ENCODE measurements at regions not wholly inside any gene's neighbourhood (a gene's known extent, or its start where the extent isn't known, plus 50 kb on each side); places are given as distances from the start of the nearest gene placed in this dataset.

DNA sequence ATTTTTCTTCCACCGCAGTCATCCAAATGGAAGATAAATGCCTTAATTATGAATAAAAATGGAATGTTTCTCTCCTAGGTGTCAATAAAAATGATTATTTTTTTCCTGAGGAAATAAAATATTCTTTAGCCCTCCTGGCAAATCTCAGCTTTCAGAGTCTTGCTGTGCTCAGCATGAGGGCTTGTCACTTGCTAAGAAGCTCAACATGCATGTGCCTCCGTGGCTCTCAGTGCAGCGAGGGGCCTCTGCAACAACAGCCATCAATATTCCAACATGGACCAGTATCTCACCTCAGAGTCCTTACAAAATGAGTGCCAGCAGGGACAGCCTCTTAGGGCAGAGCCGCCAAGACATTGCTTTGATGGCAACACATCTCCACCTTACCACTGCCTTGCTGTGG is 159.5 kb upstream of the TMPO start:
- H3K27me3 ChIP-seq (ENCODE audit: insufficient read depth, poor library complexity, severe bottlenecking): peaks cover 3% of the 10 kb centered on the region
- TF ChIP-seq, protein P1, sequence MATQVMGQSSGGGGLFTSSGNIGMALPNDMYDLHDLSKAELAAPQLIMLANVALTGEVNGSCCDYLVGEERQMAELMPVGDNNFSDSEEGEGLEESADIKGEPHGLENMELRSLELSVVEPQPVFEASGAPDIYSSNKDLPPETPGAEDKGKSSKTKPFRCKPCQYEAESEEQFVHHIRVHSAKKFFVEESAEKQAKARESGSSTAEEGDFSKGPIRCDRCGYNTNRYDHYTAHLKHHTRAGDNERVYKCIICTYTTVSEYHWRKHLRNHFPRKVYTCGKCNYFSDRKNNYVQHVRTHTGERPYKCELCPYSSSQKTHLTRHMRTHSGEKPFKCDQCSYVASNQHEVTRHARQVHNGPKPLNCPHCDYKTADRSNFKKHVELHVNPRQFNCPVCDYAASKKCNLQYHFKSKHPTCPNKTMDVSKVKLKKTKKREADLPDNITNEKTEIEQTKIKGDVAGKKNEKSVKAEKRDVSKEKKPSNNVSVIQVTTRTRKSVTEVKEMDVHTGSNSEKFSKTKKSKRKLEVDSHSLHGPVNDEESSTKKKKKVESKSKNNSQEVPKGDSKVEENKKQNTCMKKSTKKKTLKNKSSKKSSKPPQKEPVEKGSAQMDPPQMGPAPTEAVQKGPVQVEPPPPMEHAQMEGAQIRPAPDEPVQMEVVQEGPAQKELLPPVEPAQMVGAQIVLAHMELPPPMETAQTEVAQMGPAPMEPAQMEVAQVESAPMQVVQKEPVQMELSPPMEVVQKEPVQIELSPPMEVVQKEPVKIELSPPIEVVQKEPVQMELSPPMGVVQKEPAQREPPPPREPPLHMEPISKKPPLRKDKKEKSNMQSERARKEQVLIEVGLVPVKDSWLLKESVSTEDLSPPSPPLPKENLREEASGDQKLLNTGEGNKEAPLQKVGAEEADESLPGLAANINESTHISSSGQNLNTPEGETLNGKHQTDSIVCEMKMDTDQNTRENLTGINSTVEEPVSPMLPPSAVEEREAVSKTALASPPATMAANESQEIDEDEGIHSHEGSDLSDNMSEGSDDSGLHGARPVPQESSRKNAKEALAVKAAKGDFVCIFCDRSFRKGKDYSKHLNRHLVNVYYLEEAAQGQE (IDR thresholded peaks at IDR 0.05; ENCODE audit: insufficient replicate concordance, low read depth): no peak
- TF ChIP-seq, protein P2, sequence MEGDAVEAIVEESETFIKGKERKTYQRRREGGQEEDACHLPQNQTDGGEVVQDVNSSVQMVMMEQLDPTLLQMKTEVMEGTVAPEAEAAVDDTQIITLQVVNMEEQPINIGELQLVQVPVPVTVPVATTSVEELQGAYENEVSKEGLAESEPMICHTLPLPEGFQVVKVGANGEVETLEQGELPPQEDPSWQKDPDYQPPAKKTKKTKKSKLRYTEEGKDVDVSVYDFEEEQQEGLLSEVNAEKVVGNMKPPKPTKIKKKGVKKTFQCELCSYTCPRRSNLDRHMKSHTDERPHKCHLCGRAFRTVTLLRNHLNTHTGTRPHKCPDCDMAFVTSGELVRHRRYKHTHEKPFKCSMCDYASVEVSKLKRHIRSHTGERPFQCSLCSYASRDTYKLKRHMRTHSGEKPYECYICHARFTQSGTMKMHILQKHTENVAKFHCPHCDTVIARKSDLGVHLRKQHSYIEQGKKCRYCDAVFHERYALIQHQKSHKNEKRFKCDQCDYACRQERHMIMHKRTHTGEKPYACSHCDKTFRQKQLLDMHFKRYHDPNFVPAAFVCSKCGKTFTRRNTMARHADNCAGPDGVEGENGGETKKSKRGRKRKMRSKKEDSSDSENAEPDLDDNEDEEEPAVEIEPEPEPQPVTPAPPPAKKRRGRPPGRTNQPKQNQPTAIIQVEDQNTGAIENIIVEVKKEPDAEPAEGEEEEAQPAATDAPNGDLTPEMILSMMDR (IDR thresholded peaks at IDR 0.05; ENCODE audit: insufficient read depth, low read length): no peak
- no peak for TF ChIP-seq GABPA (IDR thresholded peaks at IDR 0.05; ENCODE audit: low read depth)
- TF ChIP-seq POLR2AphosphoS5 (IDR thresholded peaks at IDR 0.05; ENCODE audit: low read depth): no peak
- TF ChIP-seq SPI1 (IDR thresholded peaks at IDR 0.05; ENCODE audit: borderline replicate concordance, low read depth): no peak
- H3K4me3 ChIP-seq (replicated peaks; ENCODE audit: insufficient read depth, low read length): no peak overlapping the region
- no peak overlapping the region for H3K27ac ChIP-seq (replicated peaks)
- DNase-seq (ENCODE audit: low read depth in 1 of 2, low spot score in 1 of 2): no peak

DNA sequence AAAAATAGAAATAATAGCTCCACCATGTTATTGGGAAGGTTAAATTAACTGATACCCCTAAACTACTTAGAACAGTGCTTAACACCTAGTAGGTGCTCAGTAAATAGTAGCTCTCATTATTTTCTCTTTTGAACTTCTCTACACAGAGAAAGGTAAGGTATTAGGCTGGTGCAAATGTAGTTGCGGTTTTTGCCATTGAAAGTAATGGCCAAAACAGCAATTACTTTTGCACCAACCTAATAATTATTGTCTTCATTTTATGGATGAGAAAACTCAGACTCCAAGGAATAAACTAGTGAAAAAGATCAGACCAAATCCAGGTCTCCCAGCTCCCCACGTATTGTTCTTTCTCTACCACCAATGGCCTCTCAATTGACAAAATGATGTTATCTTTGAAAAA is 157.2 kb upstream of the TMPO start:
- no peak overlapping the region for H3K4me3 ChIP-seq (replicated peaks; ENCODE audit: insufficient read depth, low read length)
- no peak for DNase-seq (ENCODE audit: low read depth in 1 of 2, low spot score in 1 of 2)
- H3K27ac ChIP-seq (replicated peaks): no peak overlapping the region
- TF ChIP-seq, protein P1 (IDR thresholded peaks at IDR 0.05; ENCODE audit: insufficient replicate concordance, low read depth): no peak
- TF ChIP-seq, protein P2 (IDR thresholded peaks at IDR 0.05; ENCODE audit: insufficient read depth, low read length): no peak
- TF ChIP-seq SPI1 (IDR thresholded peaks at IDR 0.05; ENCODE audit: borderline replicate concordance, low read depth): no peak
- no peak for TF ChIP-seq GABPA (IDR thresholded peaks at IDR 0.05; ENCODE audit: low read depth)
- no peak for TF ChIP-seq POLR2AphosphoS5 (IDR thresholded peaks at IDR 0.05; ENCODE audit: low read depth)
- no peaks in the 10 kb centered on the region for H3K27me3 ChIP-seq (ENCODE audit: insufficient read depth, poor library complexity, severe bottlenecking)

DNA sequence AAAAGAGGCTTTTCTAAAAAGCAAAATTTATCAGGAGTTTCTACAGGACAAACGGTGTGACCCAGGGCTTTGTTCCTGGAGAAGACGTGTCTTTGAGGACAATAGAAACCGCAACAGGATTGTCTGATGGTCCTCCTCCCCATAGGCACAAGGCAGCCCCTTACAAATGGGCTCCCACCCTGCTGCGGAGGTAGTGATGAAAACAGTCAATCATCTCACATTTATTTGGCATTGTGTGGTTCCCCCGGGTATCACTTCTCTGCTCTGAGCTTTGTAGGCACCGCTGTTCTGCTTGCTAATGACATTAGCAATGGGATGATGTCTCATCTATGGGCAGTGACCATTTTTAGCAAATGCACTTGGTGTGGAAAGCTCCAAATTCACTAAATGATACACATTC is 155.5 kb upstream of the TMPO start:
- DNase-seq (ENCODE audit: low read depth in 1 of 2, low spot score in 1 of 2): no peak

More for the DNA sequence above, 155.5 kb upstream of the TMPO start:
- Histone ChIP-seq H3K27me3 (ENCODE audit: insufficient read depth, poor library complexity, severe bottlenecking) (no peaks in the 10 kb centered on the region), H3K27ac (replicated peaks) (no peak overlapping the region), H3K4me3 (replicated peaks; ENCODE audit: insufficient read depth, low read length) (no peak overlapping the region)
- TF ChIP-seq, protein P1 (IDR thresholded peaks at IDR 0.05; ENCODE audit: insufficient replicate concordance, low read depth): no peak
- TF ChIP-seq POLR2AphosphoS5 (IDR thresholded peaks at IDR 0.05; ENCODE audit: low read depth) (no peak), GABPA (IDR thresholded peaks at IDR 0.05; ENCODE audit: low read depth) (no peak), SPI1 (IDR thresholded peaks at IDR 0.05; ENCODE audit: borderline replicate concordance, low read depth) (no peak)
- TF ChIP-seq, protein P2 (IDR thresholded peaks at IDR 0.05; ENCODE audit: insufficient read depth, low read length): no peak

All from HL-60 (cell line).